Gastrocnemius medialis (tissue), 4 donors: ENCODE measurements at regions not wholly inside any gene's neighbourhood (a gene's known extent, or its start where the extent isn't known, plus 50 kb on each side); places are given as distances from the start of the nearest gene placed in this dataset.

Experiments used
- ATAC-seq, 2 donors: fragments of 150-250 bp; one replicate each; pipeline ENCODE4 v1.9.1; 2016
- DNase-seq, 2 donors: peaks; one replicate each; pipeline ENCODE4 v3.0.0-alpha.2; 2019
- H3K27ac ChIP-seq, 4 donors: fragments of 200-600 bp; sonication (generic); 1 replicate in 1 of 4; 2 replicates in 3 of 4; pipeline ENCODE4 v1.5.1; 2016 to 2018; ENCODE audit warnings: mild to moderate bottlenecking in 2 of 4, moderate library complexity in 1 of 4
- H3K27me3 ChIP-seq, 3 donors: fragments of 200-600 bp; sonication (generic) in 2 of 3; 1 replicate in 1 of 3; 2 replicates in 2 of 3; pipeline versions ENCODE4 v1.5.1 to v1.6.0; 2016 to 2019; ENCODE audit warnings: mild to moderate bottlenecking in 1 of 3, moderate library complexity in 1 of 3
- H3K36me3 ChIP-seq, 2 donors: fragments of 200-600 bp; sonication (generic) in 1 of 2; one replicate each; pipeline ENCODE4 v1.5.1; 2017 to 2018
- H3K4me1 ChIP-seq, 2 donors: fragments of 200-600 bp; sonication (generic) in 1 of 2; one replicate each; pipeline ENCODE4 v1.5.1; 2016 to 2017; ENCODE audit warnings: mild to moderate bottlenecking in 2 of 2
- H3K4me3 ChIP-seq, 4 donors: fragments of 200-600 bp; sonication (generic) in 3 of 4; 1 replicate in 1 of 4; 2 replicates in 3 of 4; pipeline ENCODE4 v1.5.1; 2016 to 2019; ENCODE audit warnings: mild to moderate bottlenecking in 2 of 4
- H3K9me3 ChIP-seq, 3 donors: fragments of 200-600 bp; sonication (generic) in 2 of 3; 1 replicate in 1 of 3; 2 replicates in 2 of 3; pipeline ENCODE4 v1.5.1; 2016 to 2019
- POLR2A ChIP-seq, 2 donors: fragments of 450-650 bp; IDR thresholded peaks; one replicate each; pipeline ENCODE4 v1.6.1; 2017; ENCODE audit warnings: antibody characterized with exemption in 2 of 2, mild to moderate bottlenecking in 2 of 2, moderate library complexity in 2 of 2
- in situ Hi-C, 4 donors: fragments of 200-750 bp; cut with MboI; loops; one replicate each; pipeline versions ENCODE4 v1.15.0 to v1.8.0; 2017; ENCODE audit warnings: low sequenced_read_pairs in 4 of 4
- intact Hi-C: fragments of 100-400 bp; cut with DNase I; formaldehyde crosslinking; loops from one replicate; pipeline ENCODE4 v1.15.1; 2023; ENCODE audit warnings: low total_unique reads
- TF ChIP-seq, protein P1 (sequence below), 5 experiments: fragments of 450-650 bp in 3 of 5; fragments of 200-600 bp in 2 of 5; sonication (generic) in 2 of 5; IDR thresholded peaks in 4 of 5; conservative IDR thresholded peaks in 1 of 5; 1 replicate in 4 of 5; 2 replicates in 1 of 5; pipeline ENCODE4 v1.5.1; 2016 to 2019; ENCODE audit warnings: antibody characterized with exemption in 5 of 5, mild to moderate bottlenecking in 3 of 5, moderate library complexity in 3 of 5

DNA sequence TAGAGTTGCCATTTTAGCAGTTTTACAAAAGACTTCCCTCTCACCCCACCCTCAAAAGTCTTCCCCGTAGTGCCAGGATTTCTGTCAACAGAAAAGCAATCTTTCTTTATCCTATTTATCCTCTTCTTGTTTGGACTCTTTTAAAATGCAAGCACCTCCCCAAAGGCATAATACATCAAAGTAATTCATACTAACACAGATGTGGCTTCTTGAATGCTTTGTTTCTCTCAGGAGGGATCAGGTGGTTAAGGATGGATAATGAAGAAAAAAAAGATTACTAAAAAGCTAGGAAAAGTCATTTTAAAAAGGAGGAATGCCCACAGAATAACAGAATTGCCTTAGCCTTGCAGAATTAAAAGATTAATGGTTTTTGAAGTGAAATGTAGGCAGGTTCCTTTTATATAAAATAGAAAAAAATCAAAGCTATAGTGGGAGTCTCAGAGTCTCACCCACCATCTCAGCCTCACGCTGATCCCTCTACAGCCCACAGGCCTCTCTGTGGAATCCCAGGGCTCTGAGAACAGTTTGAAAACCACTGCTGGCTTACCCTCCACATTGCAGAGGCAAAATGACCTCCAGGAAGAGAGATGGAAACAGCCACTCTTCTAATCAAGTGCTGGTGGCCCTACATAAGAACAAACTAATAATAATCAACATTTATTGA lies 102.2 kb downstream of the GCNT1 start:
- H3K9me3 ChIP-seq: no peaks in the 10 kb centered on the region
- no peak for DNase-seq
- no peak overlapping the region for H3K4me3 ChIP-seq
- H3K27me3 ChIP-seq: no peaks in the 10 kb centered on the region
- H3K36me3 ChIP-seq: no peaks in the 10 kb centered on the region
- in situ Hi-C loops (loop anchor here in 1 of 4 donors (25.0 kb wide), 1 partner anchor 99 kb away; the partner anchor contains the start of gene GCNT1), intact Hi-C loops (no loop called here)
- H3K27ac ChIP-seq: no peak overlapping the region
- no peak for ATAC-seq
- H3K4me1 ChIP-seq: no peaks in the 10 kb centered on the region
- TF ChIP-seq POLR2A (IDR thresholded peaks at IDR 0.05): no peak
- TF ChIP-seq, protein P1, sequence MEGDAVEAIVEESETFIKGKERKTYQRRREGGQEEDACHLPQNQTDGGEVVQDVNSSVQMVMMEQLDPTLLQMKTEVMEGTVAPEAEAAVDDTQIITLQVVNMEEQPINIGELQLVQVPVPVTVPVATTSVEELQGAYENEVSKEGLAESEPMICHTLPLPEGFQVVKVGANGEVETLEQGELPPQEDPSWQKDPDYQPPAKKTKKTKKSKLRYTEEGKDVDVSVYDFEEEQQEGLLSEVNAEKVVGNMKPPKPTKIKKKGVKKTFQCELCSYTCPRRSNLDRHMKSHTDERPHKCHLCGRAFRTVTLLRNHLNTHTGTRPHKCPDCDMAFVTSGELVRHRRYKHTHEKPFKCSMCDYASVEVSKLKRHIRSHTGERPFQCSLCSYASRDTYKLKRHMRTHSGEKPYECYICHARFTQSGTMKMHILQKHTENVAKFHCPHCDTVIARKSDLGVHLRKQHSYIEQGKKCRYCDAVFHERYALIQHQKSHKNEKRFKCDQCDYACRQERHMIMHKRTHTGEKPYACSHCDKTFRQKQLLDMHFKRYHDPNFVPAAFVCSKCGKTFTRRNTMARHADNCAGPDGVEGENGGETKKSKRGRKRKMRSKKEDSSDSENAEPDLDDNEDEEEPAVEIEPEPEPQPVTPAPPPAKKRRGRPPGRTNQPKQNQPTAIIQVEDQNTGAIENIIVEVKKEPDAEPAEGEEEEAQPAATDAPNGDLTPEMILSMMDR (IDR thresholded peaks at IDR 0.05 in 4 of 5, conservative IDR thresholded peaks at IDR 0.05 in 1 of 5): no peak
